Common myeloid progenitor, CD34-positive (primary cell): ENCODE measurements at regions not wholly inside any gene's neighbourhood (a gene's known extent, or its start where the extent isn't known, plus 50 kb on each side); places are given as distances from the start of the nearest gene placed in this dataset.
"Not testable (repeated sequence)": the region's sequence is repeated elsewhere in the genome, so short reads cannot be mapped to it uniquely, and the experiment has no call there.

Source experiments
- CTCF ChIA-PET: fragments of 350-600 bp; sonication (Branson Sonifier 250); formaldehyde crosslinking; loops from one replicate; lab custom pipeline; 2021; ENCODE audit warnings: antibody characterized with exemption; lab: Charles Lee
- POLR2A ChIA-PET: fragments of 350-600 bp; sonication (Branson Sonifier 250); formaldehyde crosslinking; loops from one replicate; lab custom pipeline; 2021; ENCODE audit warnings: antibody characterized with exemption; lab: Charles Lee
- DNase-seq, 3 donors: peaks; one replicate each; pipeline versions ENCODE4 v3.0.0 to v3.0.0-alpha.2; 2013
- H3K27ac ChIP-seq, 2 experiments: 1 replicate in 1 of 2; 2 replicates in 1 of 2; pipeline ENCODE4 v1.7.0; 2013; ENCODE audit warnings: inconsistent platforms in 2 of 2, low read length in 2 of 2, mild to moderate bottlenecking in 2 of 2, low read depth in 1 of 2, moderate library complexity in 1 of 2; ENCODE audit not compliant: severe bottlenecking in 2 of 2, insufficient read depth in 1 of 2, poor library complexity in 1 of 2
- H3K27me3 ChIP-seq, 5 experiments: replicated peaks in 2 of 5; 1 replicate in 3 of 5; 2 replicates in 2 of 5; pipeline versions ENCODE4 v1.6.1 to v1.7.0; 2013; ENCODE audit warnings: low read length in 4 of 5, mild to moderate bottlenecking in 2 of 5, moderate library complexity in 2 of 5, inconsistent platforms in 1 of 5; ENCODE audit not compliant: insufficient read depth in 5 of 5, control insufficient read depth in 4 of 5
- H3K36me3 ChIP-seq, 4 experiments: 1 replicate in 2 of 4; 2 replicates in 2 of 4; pipeline versions ENCODE4 v1.6.1 to v1.7.0; 2013; ENCODE audit warnings: low read length in 3 of 4, control low read depth in 1 of 4, mild to moderate bottlenecking in 1 of 4; ENCODE audit not compliant: control insufficient read depth in 4 of 4, insufficient read depth in 4 of 4
- H3K4me1 ChIP-seq, 4 experiments: 1 replicate in 3 of 4; 2 replicates in 1 of 4; pipeline versions ENCODE4 v1.6.1 to v1.7.1; 2013; ENCODE audit warnings: low read length in 3 of 4, mild to moderate bottlenecking in 3 of 4, control low read depth in 1 of 4, inconsistent platforms in 1 of 4, moderate library complexity in 1 of 4; ENCODE audit not compliant: control insufficient read depth in 4 of 4, insufficient read depth in 4 of 4; ENCODE audit errors: control extremely low read depth in 1 of 4
- H3K4me3 ChIP-seq, 7 experiments: 1 replicate in 4 of 7; 2 replicates in 3 of 7; pipeline versions ENCODE4 v1.5.1 to v1.7.0; 2013; ENCODE audit warnings: mild to moderate bottlenecking in 7 of 7, low read length in 6 of 7, moderate library complexity in 6 of 7, inconsistent platforms in 2 of 7, low read depth in 2 of 7, control low read depth in 1 of 7; ENCODE audit not compliant: insufficient read depth in 4 of 7, control insufficient read depth in 1 of 7; ENCODE audit errors: extremely low read depth in 1 of 7
- H3K9me3 ChIP-seq, 5 experiments: 1 replicate in 4 of 5; 2 replicates in 1 of 5; pipeline versions ENCODE4 v1.6.1 to v1.7.1; 2013; ENCODE audit warnings: low read length in 4 of 5, mild to moderate bottlenecking in 2 of 5, inconsistent platforms in 1 of 5, low read depth in 1 of 5, moderate library complexity in 1 of 5; ENCODE audit not compliant: control insufficient read depth in 4 of 5, insufficient read depth in 2 of 5; ENCODE audit errors: control extremely low read depth in 1 of 5
- WGBS: methylation state at CpG from one replicate; pipeline ENCODE4 v1.1.5; 2013; ENCODE audit not compliant: insufficient coverage; 5-methylcytosine and 5-hydroxymethylcytosine counted together

GRCh38 chr11:37841016-37841415 is 1243.0 kb upstream of the RAG2 start:
- 100% methylated on average over 2 of the region's 2 CpGs for whole genome bisulfite sequencing
- DNase-seq = no peak
- no peak overlapping the region for H3K4me3 ChIP-seq
- POLR2A ChIA-PET = interaction anchor here (0.6 kb wide), 1 partner anchor 368 kb away, joined by 3 read pairs; no protein-coding TSS in a partner anchor
- no peaks in the 10 kb centered on the region for H3K27me3 ChIP-seq
- H3K4me1 ChIP-seq = no peaks in the 10 kb centered on the region
- H3K9me3 ChIP-seq = peaks cover 0 to 1% (median 0%) of the 10 kb centered on the region in 5 experiments
- no peak overlapping the region for H3K27ac ChIP-seq
- no peaks in the 10 kb centered on the region for H3K36me3 ChIP-seq
- CTCF ChIA-PET = no interaction called here

GRCh38 chr11:37840345-37840744 is 1242.3 kb upstream of the RAG2 start:
- POLR2A ChIA-PET, DNase-seq, H3K27ac ChIP-seq, H3K4me3 ChIP-seq, H3K27me3 ChIP-seq, H3K36me3 ChIP-seq, H3K9me3 ChIP-seq, H3K4me1 ChIP-seq, CTCF ChIA-PET: not testable (repeated sequence)
- whole genome bisulfite sequencing = no CpG with 5 or more reads among the region's 2 CpGs

GRCh38 chr11:37830529-37830928 is 1232.5 kb upstream of the RAG2 start:
- POLR2A ChIA-PET = no interaction called here
- Histone ChIP-seq H3K9me3 (no peaks in the 10 kb centered on the region), H3K27ac (no peak overlapping the region), H3K27me3 (no peaks in the 10 kb centered on the region), H3K36me3 (no peaks in the 10 kb centered on the region), H3K4me3 (no peak overlapping the region), H3K4me1 (no peaks in the 10 kb centered on the region)
- WGBS = 40% methylated on average over 2 of the region's 4 CpGs
- CTCF ChIA-PET = no interaction called here
- peak in 2 of 3 donors; percentile 34 to 60 for DNase-seq

- Histone ChIP-seq H3K4me1 (no peaks in the 10 kb centered on the region), H3K27me3 (no peaks in the 10 kb centered on the region), H3K9me3 (peaks cover 0 to 3% (median 0%) of the 10 kb centered on the region in 5 experiments), H3K4me3 (no peak overlapping the region), H3K36me3 (no peaks in the 10 kb centered on the region), H3K27ac (no peak overlapping the region)
- POLR2A ChIA-PET = no interaction called here
- CTCF ChIA-PET = no interaction called here
- WGBS = 96% methylated on average over 10 of the region's 11 CpGs
- DNase-seq = no peak
These were observed 1219.8 kb upstream of the RAG2 start for GRCh38 chr11:37817727-37818270.

GRCh38 chr11:37812281-37812880 is 1214.3 kb upstream of the RAG2 start:
- CTCF ChIA-PET = no interaction called here
- no peaks in the 10 kb centered on the region for H3K4me1 ChIP-seq

GRCh38 chr11:37811349-37811748 is 1213.3 kb upstream of the RAG2 start:
- H3K4me3 ChIP-seq = no peak overlapping the region
- CTCF ChIA-PET = no interaction called here
- POLR2A ChIA-PET = no interaction called here
- H3K27ac ChIP-seq = no peak overlapping the region
- H3K9me3 ChIP-seq = no peaks in the 10 kb centered on the region
- DNase-seq = no peak
- H3K36me3 ChIP-seq = no peaks in the 10 kb centered on the region
- no peaks in the 10 kb centered on the region for H3K4me1 ChIP-seq
- WGBS = 92% methylated on average over 6 of the region's 7 CpGs
- H3K27me3 ChIP-seq = no peaks in the 10 kb centered on the region

More at GRCh38 chr11:37812281-37812880, 1214.3 kb upstream of the RAG2 start:
- no peaks in the 10 kb centered on the region for H3K36me3 ChIP-seq
- no peak overlapping the region for H3K4me3 ChIP-seq
- H3K9me3 ChIP-seq = no peaks in the 10 kb centered on the region
- no peak for DNase-seq
- no peak overlapping the region for H3K27ac ChIP-seq
- POLR2A ChIA-PET = no interaction called here
- H3K27me3 ChIP-seq = no peaks in the 10 kb centered on the region
- 96% methylated on average over 14 of the region's 16 CpGs for WGBS

- no CpG with 5 or more reads among the region's 2 CpGs for WGBS
- H3K27ac ChIP-seq = no peak overlapping the region
- no peak overlapping the region for H3K4me3 ChIP-seq
- CTCF ChIA-PET = no interaction called here
- H3K4me1 ChIP-seq = no peaks in the 10 kb centered on the region
- H3K27me3 ChIP-seq = no peaks in the 10 kb centered on the region
- no peaks in the 10 kb centered on the region for H3K36me3 ChIP-seq
- DNase-seq = no peak
- peaks cover 0 to 3% (median 0%) of the 10 kb centered on the region in 5 experiments for H3K9me3 ChIP-seq
- POLR2A ChIA-PET = no interaction called here
These were observed 1206.6 kb upstream of the RAG2 start for GRCh38 chr11:37804666-37805065.
